H1 (cell line): ENCODE measurements at regions not wholly inside any gene's neighbourhood (a gene's known extent, or its start where the extent isn't known, plus 50 kb on each side); places are given as distances from the start of the nearest gene placed in this dataset.

Experiments
- CTCF ChIA-PET: fragments of 300-600 bp; sonication (Branson Sonifier 250); formaldehyde crosslinking; loops from one replicate; lab custom pipeline; 2021; ENCODE audit not compliant: partially characterized antibody; lab: Charles Lee
- POLR2A ChIA-PET: fragments of 300-600 bp; sonication (Branson Sonifier 250); formaldehyde crosslinking; loops from one replicate; lab custom pipeline; 2021; ENCODE audit warnings: inconsistent platforms; ENCODE audit not compliant: partially characterized antibody; lab: Charles Lee
- DNase-seq, 2 experiments: peaks; one replicate each; pipeline versions ENCODE4 v3.0.0 to v3.0.0-alpha.2; 2010 to 2022; ENCODE audit warnings: low spot score in 2 of 2, low read depth in 1 of 2, mixed read lengths in 1 of 2
- FAIRE-seq: peaks from 2 replicates; lab custom pipeline; 2011; peaks lifted over from hg19 to GRCh38; lab: Jason Lieb, UNC
- H2AFZ ChIP-seq: 2 replicates; pipeline ENCODE4 v1.8.1; 2012; ENCODE audit warnings: low read length, inconsistent platforms
- H2AK5ac ChIP-seq: 2 replicates; pipeline ENCODE4 v1.6.1; 2013; ENCODE audit warnings: low read depth, low read length
- H2BK120ac ChIP-seq: replicated peaks from 2 replicates; pipeline ENCODE3; 2013; ENCODE audit warnings: low read depth, low read length, inconsistent platforms
- H2BK12ac ChIP-seq: 2 replicates; pipeline ENCODE4 v1.6.1; 2013; ENCODE audit warnings: low read depth, low read length
- H2BK15ac ChIP-seq: 2 replicates; pipeline ENCODE4 v1.6.1; 2013; ENCODE audit warnings: low read length
- H2BK20ac ChIP-seq: 2 replicates; pipeline ENCODE4 v1.6.1; 2013; ENCODE audit warnings: low read length
- H2BK5ac ChIP-seq: 2 replicates; pipeline ENCODE4 v1.6.1; 2013; ENCODE audit warnings: low read depth, low read length
- H3K14ac ChIP-seq: 2 replicates; pipeline ENCODE4 v1.6.1; 2013; ENCODE audit warnings: inconsistent platforms; ENCODE audit not compliant: insufficient read length
- H3K18ac ChIP-seq: 2 replicates; pipeline ENCODE4 v1.6.1; 2013; ENCODE audit warnings: low read length; ENCODE audit errors: extremely low read depth
- H3K23ac ChIP-seq: 2 replicates; pipeline ENCODE4 v1.6.1; 2013; ENCODE audit warnings: inconsistent platforms; ENCODE audit not compliant: insufficient read length
- H3K23me2 ChIP-seq: 2 replicates; pipeline ENCODE4 v1.6.1; 2013; ENCODE audit warnings: low read depth, low read length
- H3K27ac ChIP-seq: 2 replicates; pipeline ENCODE4 v1.6.1; 2011; ENCODE audit warnings: low read depth, low read length, inconsistent platforms
- H3K27me3 ChIP-seq, 4 experiments: replicated peaks in 1 of 4; 1 replicate in 1 of 4; 2 replicates in 3 of 4; pipeline versions ENCODE4 v1.6.1 to v1.8.1; 2011 to 2013; ENCODE audit warnings: low read length in 3 of 4, mild to moderate bottlenecking in 3 of 4, inconsistent platforms in 2 of 4, mixed read lengths in 2 of 4, moderate library complexity in 1 of 4; ENCODE audit not compliant: control insufficient read depth in 3 of 4, insufficient read depth in 3 of 4; ENCODE audit errors: extremely low read depth in 1 of 4
- H3K36me3 ChIP-seq, 4 experiments: 2 replicates each; pipeline versions ENCODE4 v1.6.1 to v1.8.1; 2011 to 2013; ENCODE audit warnings: mild to moderate bottlenecking in 4 of 4, low read length in 3 of 4, moderate library complexity in 2 of 4, control low read depth in 1 of 4, inconsistent platforms in 1 of 4; ENCODE audit not compliant: insufficient read depth in 4 of 4, control insufficient read depth in 2 of 4
- H3K4ac ChIP-seq: replicated peaks from 2 replicates; pipeline ENCODE3; 2013; ENCODE audit warnings: low read length, low read depth, mixed read lengths, inconsistent platforms; ENCODE audit not compliant: insufficient read length
- H3K4me1 ChIP-seq, 4 experiments: replicated peaks in 1 of 4; 1 replicate in 1 of 4; 2 replicates in 3 of 4; pipeline versions ENCODE4 v1.6.1 to v1.8.1; 2011 to 2013; ENCODE audit warnings: low read length in 3 of 4, inconsistent platforms in 2 of 4, mixed read lengths in 1 of 4; ENCODE audit not compliant: insufficient read depth in 4 of 4, control insufficient read depth in 3 of 4
- H3K4me2 ChIP-seq, 2 experiments: 2 replicates each; pipeline versions ENCODE4 v1.6.1 to v1.8.1; 2011 to 2013; ENCODE audit warnings: low read depth in 2 of 2, low read length in 2 of 2, control low read depth in 1 of 2, inconsistent platforms in 1 of 2, mild to moderate bottlenecking in 1 of 2; ENCODE audit not compliant: insufficient read depth in 1 of 2
- H3K4me3 ChIP-seq, 4 experiments: fragments of 200-600, 300-600 bp in 1 of 4; sonication (generic), shearing (Covaris generic), sonication (Bioruptor Twin) in 1 of 4; 2 replicates each; pipeline versions ENCODE4 v1.5.1 to v1.8.1; 2011 to 2016; ENCODE audit warnings: low read length in 4 of 4, low read depth in 3 of 4, control low read depth in 2 of 4, inconsistent platforms in 2 of 4, mild to moderate bottlenecking in 2 of 4, mixed read lengths in 1 of 4, moderate library complexity in 1 of 4; ENCODE audit not compliant: insufficient read depth in 2 of 4; ENCODE audit errors: extremely low read depth in 1 of 4
- H3K56ac ChIP-seq: replicated peaks from 2 replicates; pipeline ENCODE3; 2013; ENCODE audit warnings: low read depth, mild to moderate bottlenecking, mixed read lengths, low read length, inconsistent platforms; ENCODE audit not compliant: insufficient read length
- H3K79me1 ChIP-seq: 2 replicates; pipeline ENCODE4 v1.6.1; 2013; ENCODE audit warnings: low read depth, low read length, control low read depth
- H3K79me2 ChIP-seq, 2 experiments: 2 replicates each; pipeline versions ENCODE4 v1.6.1 to v1.8.1; 2012 to 2013; ENCODE audit warnings: low read length in 2 of 2, mild to moderate bottlenecking in 2 of 2, inconsistent platforms in 1 of 2; ENCODE audit not compliant: insufficient read depth in 2 of 2, control insufficient read depth in 1 of 2
- H3K9ac ChIP-seq, 4 experiments: replicated peaks in 1 of 4; 1 replicate in 1 of 4; 2 replicates in 3 of 4; pipeline versions ENCODE4 v1.6.1 to v1.8.1; 2011 to 2013; ENCODE audit warnings: low read depth in 3 of 4, low read length in 3 of 4, control low read depth in 2 of 4, mild to moderate bottlenecking in 2 of 4, moderate library complexity in 2 of 4, inconsistent platforms in 1 of 4; ENCODE audit errors: extremely low read depth in 1 of 4
- H3K9me3 ChIP-seq, 2 experiments: 2 replicates each; pipeline versions ENCODE4 v1.6.1 to v1.8.1; 2012 to 2013; ENCODE audit warnings: mild to moderate bottlenecking in 2 of 2, moderate library complexity in 2 of 2, control low read depth in 1 of 2, inconsistent platforms in 1 of 2, low read depth in 1 of 2, low read length in 1 of 2, mixed read lengths in 1 of 2; ENCODE audit not compliant: insufficient read depth in 2 of 2
- H4K20me1 ChIP-seq, 2 experiments: replicated peaks in 1 of 2; 2 replicates each; pipeline versions ENCODE3 to v1.8.1; 2011 to 2013; ENCODE audit warnings: inconsistent platforms in 2 of 2, low read length in 2 of 2, mild to moderate bottlenecking in 1 of 2; ENCODE audit not compliant: insufficient read depth in 2 of 2, control insufficient read depth in 1 of 2
- H4K5ac ChIP-seq: 2 replicates; pipeline ENCODE4 v1.6.1; 2013; ENCODE audit warnings: low read length, low read depth, mixed read lengths, inconsistent platforms; ENCODE audit not compliant: insufficient read length
- H4K8ac ChIP-seq: 2 replicates; pipeline ENCODE4 v1.8.0; 2013; ENCODE audit warnings: mild to moderate bottlenecking, moderate library complexity, low read length, inconsistent platforms; ENCODE audit not compliant: insufficient read depth; ENCODE audit errors: extremely low read depth
- H4K91ac ChIP-seq: replicated peaks from 2 replicates; pipeline ENCODE3; 2013; ENCODE audit warnings: low read length, mixed read lengths, inconsistent platforms; ENCODE audit not compliant: insufficient read length
- CBX5 ChIP-seq: fragments of 300-800, 300-1000 bp; sonication (generic); IDR thresholded peaks from 2 replicates; pipeline ENCODE4 v1.7.1; 2016; ENCODE audit warnings: antibody characterized with exemption, low read length, low read depth
- EP300 ChIP-seq, 2 experiments: IDR thresholded peaks; 1 replicate in 1 of 2; 2 replicates in 1 of 2; pipeline ENCODE4 v1.6.1; 2011 to 2012; ENCODE audit warnings: low read depth in 2 of 2, low read length in 2 of 2, mild to moderate bottlenecking in 2 of 2, borderline replicate concordance in 1 of 2, inconsistent platforms in 1 of 2, moderate library complexity in 1 of 2
- EZH2 ChIP-seq: fragments of 200-600 bp; sonication (generic); IDR thresholded peaks from 2 replicates; pipeline ENCODE4 v1.7.1; 2012; ENCODE audit warnings: low read depth, mild to moderate bottlenecking, moderate library complexity, low read length, inconsistent platforms; ENCODE audit not compliant: severe bottlenecking
- HDAC6 ChIP-seq: IDR thresholded peaks from one replicate; pipeline ENCODE4 v1.7.1; 2012; ENCODE audit warnings: low read depth, mild to moderate bottlenecking, inconsistent platforms, low read length, moderate library complexity
- JUND ChIP-seq: IDR thresholded peaks from 2 replicates; pipeline ENCODE4 v1.6.1; 2011; ENCODE audit warnings: mild to moderate bottlenecking, improper control_type of control experiment, low read length
- KDM5A ChIP-seq: fragments of 200-600 bp; IDR thresholded peaks from 2 replicates; pipeline ENCODE4 v1.7.1; 2012; ENCODE audit warnings: mild to moderate bottlenecking, low read length, inconsistent platforms, mixed read lengths
- MAFK ChIP-seq: IDR thresholded peaks from 2 replicates; pipeline ENCODE4 v1.6.1; 2012; ENCODE audit warnings: low read depth, mild to moderate bottlenecking, improper control_type of control experiment, low read length
- NANOG ChIP-seq: IDR thresholded peaks from 2 replicates; pipeline ENCODE4 v1.6.1; 2011; ENCODE audit warnings: low read length, low read depth, mild to moderate bottlenecking, inconsistent platforms; ENCODE audit not compliant: insufficient read depth, poor library complexity, severe bottlenecking
- POLR2AphosphoS5 ChIP-seq: IDR thresholded peaks from 2 replicates; pipeline ENCODE4 v1.6.1; 2011; ENCODE audit warnings: low read depth, low read length
- RXRA ChIP-seq: IDR thresholded peaks from 2 replicates; pipeline ENCODE4 v1.6.1; 2011; ENCODE audit warnings: low read depth, mild to moderate bottlenecking, low read length, moderate library complexity; ENCODE audit not compliant: insufficient read depth
- SP4 ChIP-seq: IDR thresholded peaks from 2 replicates; pipeline ENCODE4 v1.6.1; 2012; ENCODE audit warnings: low read length, inconsistent platforms
- ZNF274 ChIP-seq: IDR thresholded peaks from 2 replicates; pipeline ENCODE4 v1.7.0; 2012; ENCODE audit warnings: low read length, borderline replicate concordance; ENCODE audit errors: extremely low read depth
- WGBS, 2 experiments: shearing (Covaris generic) in 1 of 2; methylation state at CpG; one replicate each; pipeline versions ENCODE4 v1.1.6 to v1.1.7; 2013 to 2015; ENCODE audit warnings: low lambda C conversion rate in 2 of 2, mixed read lengths in 2 of 2, inconsistent platforms in 1 of 2, low coverage in 1 of 2, missing lambda C conversion rate in 1 of 2; ENCODE audit not compliant: insufficient replicate concordance in 2 of 2, insufficient coverage in 1 of 2, insufficient read length in 1 of 2; ENCODE audit errors: extremely low coverage in 1 of 2, missing lambda C conversion rate in 1 of 2; 5-methylcytosine and 5-hydroxymethylcytosine counted together

DNA sequence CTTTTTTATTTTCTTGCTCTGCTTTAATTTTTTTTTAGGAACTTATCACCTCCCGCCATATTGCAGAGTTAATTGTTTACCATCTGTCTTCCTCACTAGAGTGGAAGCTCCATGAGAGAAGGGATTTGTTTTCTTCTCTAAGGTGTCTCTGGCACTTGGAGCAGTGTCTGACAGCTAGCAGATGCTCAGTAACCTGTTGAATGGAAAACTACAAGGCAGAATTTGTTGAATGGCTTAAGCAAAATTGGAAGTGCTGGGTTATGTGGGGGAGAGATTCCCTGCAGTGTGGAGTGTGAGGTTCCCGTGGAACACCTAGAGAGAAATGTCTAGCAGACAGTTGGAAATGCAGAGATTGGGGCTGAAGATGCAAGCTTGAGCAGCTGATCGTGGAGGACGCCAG is 59.5 kb upstream of the PARP1 start:
- CTCF ChIA-PET, result interaction anchor here (0.7 to 3.9 kb wide), 4 partner anchors 10 to 83 kb away, joined by 3 to 31 read pairs (median 4); no protein-coding TSS in a partner anchor
- no peak overlapping the region for H3K4me3 ChIP-seq
- WGBS, 2 experiments, result 83% methylated on average over 4 of the region's 4 CpGs; no CpG with 5 or more reads in 1 of the 2 experiments
- H4K8ac ChIP-seq, result no peak overlapping the region
- no peaks in the 10 kb centered on the region for H3K4me1 ChIP-seq
- no peak overlapping the region for H2BK12ac ChIP-seq
- FAIRE-seq, result no peak
- POLR2A ChIA-PET, result no interaction called here
- no peak overlapping the region for H2BK5ac ChIP-seq
- H3K79me1 ChIP-seq, result no peaks in the 10 kb centered on the region
- H2AK5ac ChIP-seq, result no peak overlapping the region
- no peaks in the 10 kb centered on the region for H3K27me3 ChIP-seq
- no peak overlapping the region for H4K5ac ChIP-seq
- no peaks in the 10 kb centered on the region for H3K36me3 ChIP-seq
- peaks cover 2% of the 10 kb centered on the region; the same call in 1 of the 2 replicates for H3K23me2 ChIP-seq
- H3K23ac ChIP-seq, result no peak overlapping the region
- no peak overlapping the region for H2BK120ac ChIP-seq
- H3K4ac ChIP-seq, result no peak overlapping the region
- no peak overlapping the region for H3K18ac ChIP-seq
- no peaks in the 10 kb centered on the region for H3K79me2 ChIP-seq
- no peak overlapping the region for H4K91ac ChIP-seq
- TF ChIP-seq EP300 (IDR thresholded peaks at IDR 0.05; ENCODE audit: borderline replicate concordance in 1 of 2, low read depth in 2 of 2, low read length in 2 of 2), result no peak
- TF ChIP-seq KDM5A, result no peak
- TF ChIP-seq CBX5, result no peak
- TF ChIP-seq JUND, result no peak
- no peak for TF ChIP-seq MAFK
- TF ChIP-seq ZNF274, result no peak
- no peak for TF ChIP-seq NANOG
- TF ChIP-seq EZH2, result no peak
- no peak for TF ChIP-seq HDAC6
- no peak for TF ChIP-seq SP4
- TF ChIP-seq RXRA, result no peak
- TF ChIP-seq POLR2AphosphoS5, result no peak
- H3K4me2 ChIP-seq, result no peak overlapping the region
- H2BK15ac ChIP-seq, result no peak overlapping the region
- H3K9ac ChIP-seq, result no peak overlapping the region
- H4K20me1 ChIP-seq, result no peaks in the 10 kb centered on the region
- no peak overlapping the region for H2BK20ac ChIP-seq
- peak overlapping the region; percentile 18 for H3K56ac ChIP-seq
- H2AFZ ChIP-seq, result no peak overlapping the region
- H3K9me3 ChIP-seq, result peaks cover 13 to 15% of the 10 kb centered on the region in 2 experiments
- no peak overlapping the region for H3K27ac ChIP-seq
- H3K14ac ChIP-seq, result no peak overlapping the region
- no peak for DNase-seq
